GM23338 (cell line): ENCODE measurements at regions not wholly inside any gene's neighbourhood (a gene's known extent, or its start where the extent isn't known, plus 50 kb on each side); places are given as distances from the start of the nearest gene placed in this dataset.

Experiments
- ATAC-seq: fragments of 200-7000 bp; cut with Tn5 transposase; 3 replicates; pipeline ENCODE4 v1.9.1; 2020
- DNase-seq: peaks from one replicate; pipeline ENCODE4 v3.0.0-alpha.2; 2015; ENCODE audit warnings: low spot score
- H2AFZ ChIP-seq: fragments of 200-600 bp; sonication (generic); 2 replicates; pipeline ENCODE4 v1.8.0; 2016; ENCODE audit warnings: antibody characterized with exemption, mild to moderate bottlenecking, moderate library complexity
- H3F3A ChIP-seq: fragments of 200-600 bp; sonication (generic); replicated peaks from 2 replicates; pipeline ENCODE4 v1.8.0; 2017; ENCODE audit warnings: antibody characterized with exemption, mixed run types, low read depth
- H3K27ac ChIP-seq: fragments of 200-600 bp; sonication (generic); 2 replicates; pipeline ENCODE4 v1.6.1; 2016; ENCODE audit warnings: low read depth
- H3K27me3 ChIP-seq: fragments of 200-600 bp; sonication (generic); 2 replicates; pipeline ENCODE4 v1.8.0; 2016; ENCODE audit warnings: mild to moderate bottlenecking, mixed run types, moderate library complexity; ENCODE audit not compliant: insufficient read depth
- H3K36me3 ChIP-seq: fragments of 200-600 bp; sonication (generic); 2 replicates; pipeline ENCODE4 v1.8.0; 2016; ENCODE audit warnings: mild to moderate bottlenecking; ENCODE audit not compliant: insufficient read depth
- H3K4me1 ChIP-seq: fragments of 200-600 bp; sonication (generic); 2 replicates; pipeline ENCODE4 v1.8.0; 2016; ENCODE audit warnings: mild to moderate bottlenecking, moderate library complexity; ENCODE audit not compliant: insufficient read depth
- H3K4me2 ChIP-seq: fragments of 200-600 bp; sonication (generic); 2 replicates; pipeline ENCODE4 v1.7.1; 2017; ENCODE audit warnings: mixed run types
- H3K4me3 ChIP-seq: fragments of 200-600 bp; sonication (generic); 2 replicates; pipeline ENCODE4 v1.6.1; 2016; ENCODE audit warnings: mixed run types
- H3K79me2 ChIP-seq: fragments of 200-600 bp; sonication (generic); replicated peaks from 2 replicates; pipeline ENCODE4 v1.8.0; 2017; ENCODE audit warnings: mild to moderate bottlenecking; ENCODE audit not compliant: insufficient read depth
- H3K9me2 ChIP-seq: fragments of 200-600 bp; sonication (generic); 2 replicates; pipeline ENCODE4 v1.8.0; 2017; ENCODE audit not compliant: insufficient read depth
- H4K20me1 ChIP-seq: fragments of 200-600 bp; sonication (generic); replicated peaks from 2 replicates; pipeline ENCODE4 v1.8.0; 2017; ENCODE audit warnings: mild to moderate bottlenecking; ENCODE audit not compliant: insufficient read depth
- H3K27ac Mint-ChIP-seq: 2 replicates; pipeline ENCODE4 v1.8.0; 2020; ENCODE audit warnings: inconsistent platforms, mild to moderate bottlenecking, moderate library complexity, mixed read lengths
- H3K27me3 Mint-ChIP-seq: 3 replicates; pipeline ENCODE4 v1.8.0; 2022; ENCODE audit warnings: low read depth, mild to moderate bottlenecking, moderate library complexity, mixed read lengths, inconsistent platforms; ENCODE audit not compliant: insufficient read depth, poor library complexity
- H3K36me3 Mint-ChIP-seq: 3 replicates; pipeline ENCODE4 v1.8.0; 2021; ENCODE audit warnings: low read depth, mild to moderate bottlenecking, inconsistent platforms, moderate library complexity, mixed read lengths
- H3K4me1 Mint-ChIP-seq: 3 replicates; pipeline ENCODE4 v1.8.0; 2020; ENCODE audit warnings: mild to moderate bottlenecking, inconsistent platforms, mixed read lengths
- H3K4me3 Mint-ChIP-seq: 3 replicates; pipeline ENCODE4 v1.8.0; 2021; ENCODE audit warnings: moderate library complexity, mild to moderate bottlenecking, inconsistent platforms, mixed read lengths
- H3K9me3 Mint-ChIP-seq: 3 replicates; pipeline ENCODE4 v1.8.0; 2020; ENCODE audit warnings: moderate library complexity, mild to moderate bottlenecking, inconsistent platforms, mixed read lengths
- CREB1 ChIP-seq: fragments of 250-450 bp; sonication (Bioruptor Pico); IDR thresholded peaks from 2 replicates; pipeline ENCODE4 v1.5.0; 2020; ENCODE audit warnings: low read depth, mild to moderate bottlenecking, moderate library complexity
- ETS1 ChIP-seq: IDR thresholded peaks from 2 replicates; pipeline ENCODE4 v1.6.1; 2016; ENCODE audit warnings: antibody characterized with exemption
- EZH2 ChIP-seq: fragments of 200-600 bp; sonication (generic); IDR thresholded peaks from one replicate; pipeline ENCODE4 v1.8.0; 2017; ENCODE audit warnings: antibody characterized with exemption, mild to moderate bottlenecking, low read depth; ENCODE audit not compliant: unreplicated experiment
- EZH2phosphoT487 ChIP-seq: fragments of 200-600 bp; sonication (generic); IDR thresholded peaks from one replicate; pipeline ENCODE4 v1.8.1; 2018; ENCODE audit warnings: antibody characterized with exemption; ENCODE audit not compliant: unreplicated experiment
- JUNB ChIP-seq: IDR thresholded peaks from one replicate; pipeline ENCODE4 v1.6.1; 2016; ENCODE audit warnings: antibody characterized with exemption; ENCODE audit not compliant: unreplicated experiment
- NANOG ChIP-seq: IDR thresholded peaks from 2 replicates; pipeline ENCODE4 v1.6.1; 2016; ENCODE audit warnings: antibody characterized with exemption, borderline replicate concordance
- POLR2AphosphoS5 ChIP-seq: IDR thresholded peaks from 2 replicates; pipeline ENCODE4 v1.6.1; 2016; ENCODE audit warnings: antibody characterized with exemption, low read depth
- STAT1 ChIP-seq: IDR thresholded peaks from one replicate; pipeline ENCODE4 v1.6.1; 2016; ENCODE audit warnings: antibody characterized with exemption; ENCODE audit not compliant: unreplicated experiment
- ZNF114 ChIP-seq: fragments of 250-450 bp; sonication (Bioruptor Pico); IDR thresholded peaks from 2 replicates; pipeline ENCODE4 v1.5.0; 2020; ENCODE audit warnings: mild to moderate bottlenecking, moderate library complexity
- ZNF331 ChIP-seq: fragments of 250-450 bp; sonication (Bioruptor Pico); IDR thresholded peaks from 2 replicates; pipeline ENCODE4 v1.5.0; 2020; ENCODE audit warnings: low read depth, mild to moderate bottlenecking, moderate library complexity
- TF ChIP-seq, protein P1 (sequence below), 2 experiments: fragments of 200-600 bp in 1 of 2; sonication (generic) in 1 of 2; conservative IDR thresholded peaks; 2 replicates each; pipeline versions ENCODE4 v1.5.1 to v1.6.1; 2016 to 2017; ENCODE audit warnings: antibody characterized with exemption in 2 of 2, low read depth in 2 of 2, mild to moderate bottlenecking in 2 of 2, moderate library complexity in 1 of 2
- TF ChIP-seq, protein P2 (sequence below): IDR thresholded peaks from one replicate; pipeline ENCODE4 v1.6.1; 2018; ENCODE audit warnings: antibody characterized with exemption; ENCODE audit not compliant: unreplicated experiment

DNA sequence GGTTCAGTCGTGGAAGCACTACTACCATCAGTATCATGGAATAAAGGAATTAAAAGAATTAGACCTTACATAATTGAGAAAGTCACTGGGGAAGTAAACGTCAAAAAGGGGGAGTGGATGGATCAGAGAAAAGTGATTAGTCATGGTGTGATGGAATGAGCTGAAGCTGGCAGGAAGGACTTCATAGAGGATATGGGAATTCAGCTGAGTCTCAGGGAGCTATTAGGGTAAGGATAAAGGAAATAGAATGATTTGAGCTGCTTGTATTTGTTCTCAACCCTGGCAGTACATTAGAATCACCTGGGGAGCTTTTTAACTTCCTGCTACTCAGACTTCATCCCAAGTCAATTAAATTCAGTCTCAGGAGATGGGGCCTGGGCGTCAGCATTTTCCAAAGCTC lies 53.4 kb upstream of the SETBP1 start (continued):
- TF ChIP-seq EZH2 (no peak), STAT1 (no peak), JUNB (no peak), ETS1 (no peak), EZH2phosphoT487 (no peak), CREB1 (CRISPR knock-in tag) (no peak), ZNF114 (CRISPR knock-in tag) (no peak), ZNF331 (CRISPR knock-in tag) (no peak), NANOG (no peak), POLR2AphosphoS5 (no peak)
- TF ChIP-seq, protein P1, sequence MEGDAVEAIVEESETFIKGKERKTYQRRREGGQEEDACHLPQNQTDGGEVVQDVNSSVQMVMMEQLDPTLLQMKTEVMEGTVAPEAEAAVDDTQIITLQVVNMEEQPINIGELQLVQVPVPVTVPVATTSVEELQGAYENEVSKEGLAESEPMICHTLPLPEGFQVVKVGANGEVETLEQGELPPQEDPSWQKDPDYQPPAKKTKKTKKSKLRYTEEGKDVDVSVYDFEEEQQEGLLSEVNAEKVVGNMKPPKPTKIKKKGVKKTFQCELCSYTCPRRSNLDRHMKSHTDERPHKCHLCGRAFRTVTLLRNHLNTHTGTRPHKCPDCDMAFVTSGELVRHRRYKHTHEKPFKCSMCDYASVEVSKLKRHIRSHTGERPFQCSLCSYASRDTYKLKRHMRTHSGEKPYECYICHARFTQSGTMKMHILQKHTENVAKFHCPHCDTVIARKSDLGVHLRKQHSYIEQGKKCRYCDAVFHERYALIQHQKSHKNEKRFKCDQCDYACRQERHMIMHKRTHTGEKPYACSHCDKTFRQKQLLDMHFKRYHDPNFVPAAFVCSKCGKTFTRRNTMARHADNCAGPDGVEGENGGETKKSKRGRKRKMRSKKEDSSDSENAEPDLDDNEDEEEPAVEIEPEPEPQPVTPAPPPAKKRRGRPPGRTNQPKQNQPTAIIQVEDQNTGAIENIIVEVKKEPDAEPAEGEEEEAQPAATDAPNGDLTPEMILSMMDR (conservative IDR thresholded peaks at IDR 0.05; ENCODE audit: low read depth in 2 of 2) = no peak
- TF ChIP-seq, protein P2, sequence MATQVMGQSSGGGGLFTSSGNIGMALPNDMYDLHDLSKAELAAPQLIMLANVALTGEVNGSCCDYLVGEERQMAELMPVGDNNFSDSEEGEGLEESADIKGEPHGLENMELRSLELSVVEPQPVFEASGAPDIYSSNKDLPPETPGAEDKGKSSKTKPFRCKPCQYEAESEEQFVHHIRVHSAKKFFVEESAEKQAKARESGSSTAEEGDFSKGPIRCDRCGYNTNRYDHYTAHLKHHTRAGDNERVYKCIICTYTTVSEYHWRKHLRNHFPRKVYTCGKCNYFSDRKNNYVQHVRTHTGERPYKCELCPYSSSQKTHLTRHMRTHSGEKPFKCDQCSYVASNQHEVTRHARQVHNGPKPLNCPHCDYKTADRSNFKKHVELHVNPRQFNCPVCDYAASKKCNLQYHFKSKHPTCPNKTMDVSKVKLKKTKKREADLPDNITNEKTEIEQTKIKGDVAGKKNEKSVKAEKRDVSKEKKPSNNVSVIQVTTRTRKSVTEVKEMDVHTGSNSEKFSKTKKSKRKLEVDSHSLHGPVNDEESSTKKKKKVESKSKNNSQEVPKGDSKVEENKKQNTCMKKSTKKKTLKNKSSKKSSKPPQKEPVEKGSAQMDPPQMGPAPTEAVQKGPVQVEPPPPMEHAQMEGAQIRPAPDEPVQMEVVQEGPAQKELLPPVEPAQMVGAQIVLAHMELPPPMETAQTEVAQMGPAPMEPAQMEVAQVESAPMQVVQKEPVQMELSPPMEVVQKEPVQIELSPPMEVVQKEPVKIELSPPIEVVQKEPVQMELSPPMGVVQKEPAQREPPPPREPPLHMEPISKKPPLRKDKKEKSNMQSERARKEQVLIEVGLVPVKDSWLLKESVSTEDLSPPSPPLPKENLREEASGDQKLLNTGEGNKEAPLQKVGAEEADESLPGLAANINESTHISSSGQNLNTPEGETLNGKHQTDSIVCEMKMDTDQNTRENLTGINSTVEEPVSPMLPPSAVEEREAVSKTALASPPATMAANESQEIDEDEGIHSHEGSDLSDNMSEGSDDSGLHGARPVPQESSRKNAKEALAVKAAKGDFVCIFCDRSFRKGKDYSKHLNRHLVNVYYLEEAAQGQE = no peak

DNA sequence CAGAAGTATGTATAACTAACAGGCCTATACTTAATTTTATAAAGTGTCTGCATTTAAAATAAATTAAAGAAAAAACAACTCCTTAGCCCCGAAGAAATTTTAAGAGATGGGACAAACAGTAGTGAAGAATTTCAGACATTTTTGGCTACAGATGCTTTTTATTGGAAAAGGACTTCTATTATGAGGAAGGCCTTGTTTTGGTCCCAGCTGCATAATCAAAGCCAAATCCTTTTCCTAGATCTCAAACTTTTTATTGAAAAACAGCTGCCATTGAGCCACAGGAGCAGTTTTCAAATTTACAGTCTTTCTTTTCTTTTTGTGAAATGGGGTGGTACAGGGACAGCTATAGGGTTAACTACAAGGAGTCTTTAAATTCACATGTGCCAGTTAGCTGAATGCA lies 51.3 kb upstream of the SETBP1 start:
- Mint-ChIP-seq H3K4me3 (no peak overlapping the region), H3K27ac (no peak overlapping the region), H3K9me3 (no peaks in the 10 kb centered on the region), H3K36me3 (no peaks in the 10 kb centered on the region), H3K27me3 (no peaks in the 10 kb centered on the region), H3K4me1 (peaks cover 21% of the 10 kb centered on the region; the same call in 2 of the 3 replicates)
- Histone ChIP-seq H3K27ac (no peak overlapping the region), H3K4me1 (peaks cover 12% of the 10 kb centered on the region), H3K4me2 (no peak overlapping the region), H3K27me3 (no peaks in the 10 kb centered on the region), H3K36me3 (no peaks in the 10 kb centered on the region), H3K79me2 (no peaks in the 10 kb centered on the region), H3F3A (no peaks in the 10 kb centered on the region), H4K20me1 (no peaks in the 10 kb centered on the region), H2AFZ (no peak overlapping the region; the same call in 1 of the 2 replicates), H3K4me3 (no peak overlapping the region), H3K9me2 (peaks cover 8% of the 10 kb centered on the region; the same call in 1 of the 2 replicates)
- TF ChIP-seq, protein P1 (conservative IDR thresholded peaks at IDR 0.05; ENCODE audit: low read depth in 2 of 2) = no peak
- no peak for TF ChIP-seq ETS1
- TF ChIP-seq, protein P2 = no peak
- no peak for TF ChIP-seq EZH2
- no peak for DNase-seq
- no peak for ATAC-seq
